Heart left ventricle (tissue), 13 donors: ENCODE measurements at regions not wholly inside any gene's neighbourhood (a gene's known extent, or its start where the extent isn't known, plus 50 kb on each side); places are given as distances from the start of the nearest gene placed in this dataset.

Experiments used
- POLR2A ChIP-seq, 2 donors: fragments of 450-650 bp; IDR thresholded peaks; one replicate each; pipeline ENCODE4 v1.6.1; 2017; ENCODE audit warnings: antibody characterized with exemption in 2 of 2, mild to moderate bottlenecking in 2 of 2, moderate library complexity in 2 of 2
- TF ChIP-seq, protein P1 (sequence below), 12 donors: fragments of 200-600 bp; sonication (generic) in 4 of 12; IDR thresholded peaks; one replicate each; pipeline versions ENCODE4 v1.5.0 to v1.8.0; 2018 to 2022; ENCODE audit warnings: antibody characterized with exemption in 12 of 12, mild to moderate bottlenecking in 5 of 12
- donor health status: ischemic (EF 13 %, LVEDD 7.1; RV severe dilation, severe dysfunction).
- donor health status: DM: no; HTN: yes; CAD: no.
- donor health status: DM: no; HTN: no; CAD: no.
- donor health status: ischemic (EF 25% LVEDD 6.9; RV normal size, moderate dysfunction).
- donor health status: ischemic (EF 25% LVEDD 5.7; RV mildly dilated, moderate dysfunction).
- donor health status: ischemic (EF 35%, LVEDD 5.7; RV mildly dilated, moderate dysfunction).
- donor health status: nonischemic (EF 11% LVEDD 7.7; RV severe dilation, severe dysfunction).
- donor health status: DM: yes; HTN: yes; CAD: no.
- donor health status: PGD.
- donor health status: ischemic (EF 29% LVEDD 5.4; RV normal size, mild dysfunction).
- donor health status: nonischemic (EF 23%, LVEDD 6.1; RV moderate dilation, normal function).

DNA sequence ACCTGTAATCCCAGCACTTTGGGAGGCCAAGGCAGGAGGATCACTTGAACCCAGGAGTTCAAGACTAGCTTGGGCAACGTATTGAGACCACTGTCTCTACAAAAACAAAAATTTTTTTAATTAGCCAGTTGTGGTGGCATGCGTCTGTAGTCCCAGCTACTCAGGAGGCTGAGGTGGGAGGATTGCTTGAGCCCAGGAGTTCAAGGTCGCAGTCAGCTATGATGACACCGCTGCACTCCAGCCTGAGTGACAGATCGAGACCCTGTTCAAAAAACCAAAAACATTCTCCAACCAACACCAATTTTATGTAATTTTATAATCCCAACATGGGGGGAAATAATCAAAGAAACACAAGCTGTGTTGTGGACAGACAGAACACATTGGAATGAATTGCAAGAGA, 54.6 kb upstream of the TNRC6A start:
- TF ChIP-seq, protein P1, sequence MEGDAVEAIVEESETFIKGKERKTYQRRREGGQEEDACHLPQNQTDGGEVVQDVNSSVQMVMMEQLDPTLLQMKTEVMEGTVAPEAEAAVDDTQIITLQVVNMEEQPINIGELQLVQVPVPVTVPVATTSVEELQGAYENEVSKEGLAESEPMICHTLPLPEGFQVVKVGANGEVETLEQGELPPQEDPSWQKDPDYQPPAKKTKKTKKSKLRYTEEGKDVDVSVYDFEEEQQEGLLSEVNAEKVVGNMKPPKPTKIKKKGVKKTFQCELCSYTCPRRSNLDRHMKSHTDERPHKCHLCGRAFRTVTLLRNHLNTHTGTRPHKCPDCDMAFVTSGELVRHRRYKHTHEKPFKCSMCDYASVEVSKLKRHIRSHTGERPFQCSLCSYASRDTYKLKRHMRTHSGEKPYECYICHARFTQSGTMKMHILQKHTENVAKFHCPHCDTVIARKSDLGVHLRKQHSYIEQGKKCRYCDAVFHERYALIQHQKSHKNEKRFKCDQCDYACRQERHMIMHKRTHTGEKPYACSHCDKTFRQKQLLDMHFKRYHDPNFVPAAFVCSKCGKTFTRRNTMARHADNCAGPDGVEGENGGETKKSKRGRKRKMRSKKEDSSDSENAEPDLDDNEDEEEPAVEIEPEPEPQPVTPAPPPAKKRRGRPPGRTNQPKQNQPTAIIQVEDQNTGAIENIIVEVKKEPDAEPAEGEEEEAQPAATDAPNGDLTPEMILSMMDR (IDR thresholded peaks at IDR 0.05), result no peak
- no peak for TF ChIP-seq POLR2A (IDR thresholded peaks at IDR 0.05)
